ENCODE measurements at regions not wholly inside any gene's neighbourhood (a gene's known extent, or its start where the extent isn't known, plus 50 kb on each side); places are given as distances from the start of the nearest gene placed in this dataset.
"Not testable (repeated sequence)": the region's sequence is repeated elsewhere in the genome, so short reads cannot be mapped to it uniquely, and the experiment has no call there.

- TF ChIP-seq REST (IDR thresholded peaks at IDR 0.05); NR3C1 (IDR thresholded peaks at IDR 0.05); JUN (IDR thresholded peaks at IDR 0.05); CTCF (IDR thresholded peaks at IDR 0.05); EP300 (IDR thresholded peaks at IDR 0.05); ZFP36 (IDR thresholded peaks at IDR 0.05; ENCODE audit: borderline replicate concordance, partially characterized antibody); JUNB (IDR thresholded peaks at IDR 0.05); NPAS2 (CRISPR knock-in tag; IDR thresholded peaks at IDR 0.05; ENCODE audit: borderline replicate concordance); MAX (IDR thresholded peaks at IDR 0.05); SMC3 (IDR thresholded peaks at IDR 0.05): not testable (repeated sequence)
Observed at GRCh38 chr2:131833367-131834202, 305.9 kb downstream of the CCDC74A start.

Data from A549 (cell line).